ENCODE measurements at regions not wholly inside any gene's neighbourhood (a gene's known extent, or its start where the extent isn't known, plus 50 kb on each side); places are given as distances from the start of the nearest gene placed in this dataset.
"Not testable (repeated sequence)": the region's sequence is repeated elsewhere in the genome, so short reads cannot be mapped to it uniquely, and the experiment has no call there.

DNA sequence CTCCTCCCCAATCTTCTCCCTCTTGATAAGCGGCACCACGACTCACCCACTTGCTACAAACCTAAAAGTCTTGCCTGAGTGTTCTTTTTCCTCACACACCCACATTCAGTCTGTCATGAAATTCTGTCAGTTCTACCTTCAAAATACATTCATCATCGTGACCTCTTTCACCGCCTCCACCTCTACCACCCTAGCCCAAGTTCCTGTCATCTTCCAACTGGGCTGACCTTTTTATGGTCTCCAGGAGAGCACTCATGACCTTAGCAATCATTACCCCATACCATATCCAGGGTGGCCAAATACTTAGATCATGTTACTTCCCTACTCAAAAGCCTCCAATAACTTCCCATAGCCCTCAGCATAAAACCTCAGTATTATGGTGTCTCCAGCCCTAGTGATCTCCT lies 110.4 kb upstream of the TSC22D1 start:
- H3K27ac Mint-ChIP-seq, result no peak overlapping the region
- peaks cover 8% of the 10 kb centered on the region for H3K4me1 Mint-ChIP-seq (ENCODE audit: low read depth)
- no peak overlapping the region for H3K4me3 Mint-ChIP-seq
- peaks cover 4% of the 10 kb centered on the region for H3K27me3 Mint-ChIP-seq
- H3K36me3 Mint-ChIP-seq, result peaks cover 3% of the 10 kb centered on the region
- no peaks in the 10 kb centered on the region for H3K9me3 Mint-ChIP-seq (ENCODE audit: low read depth)

- Mint-ChIP-seq H3K27ac (no peak overlapping the region), H3K4me1 (ENCODE audit: low read depth) (peaks cover 8% of the 10 kb centered on the region), H3K4me3 (no peak overlapping the region), H3K36me3 (peaks cover 3% of the 10 kb centered on the region), H3K9me3 (ENCODE audit: low read depth) (no peaks in the 10 kb centered on the region), H3K27me3 (peaks cover 4% of the 10 kb centered on the region)
Observed at GRCh38 chr13:44685641-44686040, 109.5 kb upstream of the TSC22D1 start.

GRCh38 chr13:44682416-44682815 lies 106.3 kb upstream of the TSC22D1 start:
- H3K9me3 Mint-ChIP-seq (ENCODE audit: low read depth); H3K4me3 Mint-ChIP-seq; H3K4me1 Mint-ChIP-seq (ENCODE audit: low read depth); H3K36me3 Mint-ChIP-seq; H3K27ac Mint-ChIP-seq; H3K27me3 Mint-ChIP-seq: not testable (repeated sequence)

DNA sequence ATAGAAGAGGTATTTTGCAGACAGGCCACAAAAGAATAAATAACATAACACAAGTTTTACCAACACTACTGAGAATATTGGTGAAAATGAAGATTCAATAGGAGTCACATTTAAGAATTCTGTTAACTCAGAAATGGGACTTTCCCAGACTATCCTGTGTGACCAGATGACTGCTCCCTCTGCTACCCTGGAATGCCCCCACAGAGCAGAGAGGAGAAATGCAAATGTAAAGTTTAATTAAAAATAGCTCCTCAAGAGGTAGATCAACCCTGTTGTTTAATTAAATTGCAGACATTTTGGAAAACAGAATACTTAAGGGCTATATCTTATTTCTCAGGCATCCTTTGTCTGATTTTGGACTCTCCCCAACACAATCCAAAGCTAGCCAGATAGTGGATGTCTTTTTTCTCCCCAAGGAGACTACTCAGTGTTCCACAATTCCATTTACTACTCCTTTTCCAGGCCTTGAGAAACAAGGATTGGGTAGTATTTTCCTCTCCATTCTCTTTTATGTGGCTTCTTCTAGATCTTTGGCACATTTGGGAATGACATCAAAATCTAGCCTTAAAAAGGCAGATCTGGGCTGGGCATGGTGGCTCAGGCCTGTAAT lies 104.7 kb upstream of the TSC22D1 start:
- Mint-ChIP-seq H3K4me3 (no peak overlapping the region), H3K4me1 (ENCODE audit: low read depth) (peaks cover 5% of the 10 kb centered on the region), H3K36me3 (no peaks in the 10 kb centered on the region), H3K27me3 (no peaks in the 10 kb centered on the region), H3K9me3 (ENCODE audit: low read depth) (no peaks in the 10 kb centered on the region), H3K27ac (no peak overlapping the region)

DNA sequence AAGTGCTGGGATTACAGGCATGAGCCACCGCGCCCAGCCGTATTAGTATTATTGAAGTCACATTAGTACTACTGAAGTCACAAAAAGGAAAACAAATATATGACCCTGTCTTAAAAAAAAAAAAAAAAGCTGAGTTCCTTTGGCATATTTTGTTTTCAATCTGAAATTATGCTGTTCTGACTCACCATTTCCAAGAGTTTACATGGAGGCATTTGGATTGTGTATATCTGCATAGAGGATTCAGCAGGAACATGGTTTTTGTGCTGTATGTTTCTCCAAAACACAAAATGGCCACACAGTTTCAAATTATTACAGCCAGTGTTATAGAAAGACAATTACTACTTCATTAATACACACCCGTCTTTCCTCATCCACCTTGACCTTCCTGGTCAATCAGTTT lies 103.5 kb upstream of the TSC22D1 start:
- no peaks in the 10 kb centered on the region for H3K4me1 Mint-ChIP-seq (ENCODE audit: low read depth)
- H3K36me3 Mint-ChIP-seq, result no peaks in the 10 kb centered on the region
- H3K9me3 Mint-ChIP-seq (ENCODE audit: low read depth), result no peaks in the 10 kb centered on the region
- H3K27ac Mint-ChIP-seq, result no peak overlapping the region
- H3K4me3 Mint-ChIP-seq, result no peak overlapping the region
- no peaks in the 10 kb centered on the region for H3K27me3 Mint-ChIP-seq

GRCh38 chr13:44678197-44678596 lies 102.1 kb upstream of the TSC22D1 start:
- H3K27me3 Mint-ChIP-seq, result no peaks in the 10 kb centered on the region
- no peaks in the 10 kb centered on the region for H3K36me3 Mint-ChIP-seq
- H3K27ac Mint-ChIP-seq, result no peak overlapping the region
- no peaks in the 10 kb centered on the region for H3K4me1 Mint-ChIP-seq (ENCODE audit: low read depth)
- no peaks in the 10 kb centered on the region for H3K9me3 Mint-ChIP-seq (ENCODE audit: low read depth)
- H3K4me3 Mint-ChIP-seq, result no peak overlapping the region

DNA sequence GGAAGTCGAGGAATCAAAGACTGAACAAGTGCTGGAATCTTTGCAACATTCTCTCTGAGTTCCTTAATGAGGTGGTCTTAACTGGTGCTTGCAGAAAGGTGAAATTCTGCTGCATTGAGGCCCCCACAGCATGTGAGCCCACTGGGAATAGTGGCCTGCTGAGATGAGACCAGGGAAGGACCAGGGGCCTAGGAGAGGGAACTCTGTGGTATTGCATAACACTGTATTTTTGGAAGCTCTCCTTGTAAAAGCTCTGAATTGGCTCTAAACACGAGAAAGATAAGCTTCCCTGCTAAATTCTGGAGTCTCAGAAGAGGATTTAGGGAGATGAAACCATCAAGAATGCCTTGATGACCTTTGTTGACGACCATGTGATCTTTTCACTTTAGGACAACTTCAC lies 100.4 kb upstream of the TSC22D1 start:
- H3K4me3 Mint-ChIP-seq, result no peak overlapping the region
- no peaks in the 10 kb centered on the region for H3K27me3 Mint-ChIP-seq
- no peaks in the 10 kb centered on the region for H3K9me3 Mint-ChIP-seq (ENCODE audit: low read depth)
- H3K36me3 Mint-ChIP-seq, result no peaks in the 10 kb centered on the region
- H3K4me1 Mint-ChIP-seq (ENCODE audit: low read depth), result no peaks in the 10 kb centered on the region
- no peak overlapping the region for H3K27ac Mint-ChIP-seq

- H3K27me3 Mint-ChIP-seq, result no peaks in the 10 kb centered on the region
- no peak overlapping the region for H3K4me3 Mint-ChIP-seq
- H3K4me1 Mint-ChIP-seq (ENCODE audit: low read depth), result no peaks in the 10 kb centered on the region
- no peaks in the 10 kb centered on the region for H3K36me3 Mint-ChIP-seq
- H3K9me3 Mint-ChIP-seq (ENCODE audit: low read depth), result no peaks in the 10 kb centered on the region
- no peak overlapping the region for H3K27ac Mint-ChIP-seq
Observed at GRCh38 chr13:44669534-44669933, 93.4 kb upstream of the TSC22D1 start.

- H3K9me3 Mint-ChIP-seq (ENCODE audit: low read depth), result no peaks in the 10 kb centered on the region
- H3K4me3 Mint-ChIP-seq, result no peak overlapping the region
- H3K36me3 Mint-ChIP-seq, result no peaks in the 10 kb centered on the region
- no peaks in the 10 kb centered on the region for H3K4me1 Mint-ChIP-seq (ENCODE audit: low read depth)
- no peak overlapping the region for H3K27ac Mint-ChIP-seq
- no peaks in the 10 kb centered on the region for H3K27me3 Mint-ChIP-seq
Observed at GRCh38 chr13:44668688-44669087, 92.6 kb upstream of the TSC22D1 start.

- no peak overlapping the region for H3K27ac Mint-ChIP-seq
- no peaks in the 10 kb centered on the region for H3K36me3 Mint-ChIP-seq
Observed at GRCh38 chr13:44667943-44668342, 91.8 kb upstream of the TSC22D1 start.

DNA sequence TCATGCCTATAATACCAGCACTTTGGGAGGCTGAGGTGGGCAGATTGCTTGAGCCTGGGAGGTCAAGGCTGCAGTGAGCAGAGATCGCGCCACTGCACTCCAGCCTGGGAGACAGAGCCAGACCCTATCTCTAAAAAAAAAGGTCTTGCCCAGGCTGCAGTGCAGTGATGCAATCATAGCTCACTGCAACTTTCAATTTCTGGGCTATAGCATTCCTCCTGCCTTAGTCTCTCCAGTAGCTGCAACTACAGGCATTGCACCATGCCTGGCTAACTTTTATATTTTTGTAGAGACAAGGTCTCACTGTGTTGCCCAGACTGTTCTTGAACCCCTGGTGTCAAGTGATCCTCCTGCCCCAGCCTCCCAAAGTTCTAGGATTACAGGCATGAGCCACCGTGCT lies 90.4 kb upstream of the TSC22D1 start:
- not testable (repeated sequence) for H3K27ac Mint-ChIP-seq; H3K27me3 Mint-ChIP-seq; H3K9me3 Mint-ChIP-seq (ENCODE audit: low read depth); H3K36me3 Mint-ChIP-seq; H3K4me3 Mint-ChIP-seq; H3K4me1 Mint-ChIP-seq (ENCODE audit: low read depth)

More at GRCh38 chr13:44667943-44668342, 91.8 kb upstream of the TSC22D1 start:
- Mint-ChIP-seq H3K4me1 (ENCODE audit: low read depth) (no peaks in the 10 kb centered on the region), H3K27me3 (no peaks in the 10 kb centered on the region), H3K9me3 (ENCODE audit: low read depth) (no peaks in the 10 kb centered on the region), H3K4me3 (no peak overlapping the region)

GRCh38 chr13:44664308-44664707 lies 88.2 kb upstream of the TSC22D1 start:
- no peaks in the 10 kb centered on the region for H3K9me3 Mint-ChIP-seq (ENCODE audit: low read depth)
- no peaks in the 10 kb centered on the region for H3K4me1 Mint-ChIP-seq (ENCODE audit: low read depth)
- no peaks in the 10 kb centered on the region for H3K36me3 Mint-ChIP-seq
- no peak overlapping the region for H3K4me3 Mint-ChIP-seq
- H3K27ac Mint-ChIP-seq, result no peak overlapping the region
- H3K27me3 Mint-ChIP-seq, result no peaks in the 10 kb centered on the region

GRCh38 chr13:44662515-44662914 lies 86.4 kb upstream of the TSC22D1 start:
- no peaks in the 10 kb centered on the region for H3K4me1 Mint-ChIP-seq (ENCODE audit: low read depth)
- no peak overlapping the region for H3K4me3 Mint-ChIP-seq
- H3K36me3 Mint-ChIP-seq, result no peaks in the 10 kb centered on the region
- no peaks in the 10 kb centered on the region for H3K9me3 Mint-ChIP-seq (ENCODE audit: low read depth)
- H3K27me3 Mint-ChIP-seq, result no peaks in the 10 kb centered on the region
- H3K27ac Mint-ChIP-seq, result no peak overlapping the region

- Mint-ChIP-seq H3K36me3 (no peaks in the 10 kb centered on the region), H3K4me1 (ENCODE audit: low read depth) (no peaks in the 10 kb centered on the region), H3K27me3 (no peaks in the 10 kb centered on the region), H3K9me3 (ENCODE audit: low read depth) (no peaks in the 10 kb centered on the region), H3K4me3 (no peak overlapping the region), H3K27ac (no peak overlapping the region)
Observed at GRCh38 chr13:44661936-44662335, 85.8 kb upstream of the TSC22D1 start.

DNA sequence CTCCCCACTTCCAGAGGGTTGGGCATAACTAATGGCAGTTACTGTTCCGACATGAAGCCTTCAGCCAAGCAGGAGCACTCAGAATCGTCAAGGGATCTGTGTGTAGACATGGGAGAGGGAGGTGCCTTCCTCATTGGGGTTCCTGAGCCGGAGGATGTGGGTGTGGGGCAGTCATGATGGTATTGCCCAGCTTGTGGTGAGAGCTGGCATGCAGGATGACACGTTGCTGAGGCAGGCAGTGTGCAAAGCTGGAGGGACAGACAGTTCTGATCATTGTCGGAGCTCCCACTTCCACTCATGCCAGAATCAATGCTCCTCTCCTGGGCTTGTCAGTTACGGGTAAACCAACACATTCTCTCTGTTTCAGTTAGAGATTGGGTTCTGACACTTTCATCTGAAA lies 83.9 kb upstream of the TSC22D1 start:
- H3K27me3 Mint-ChIP-seq, result no peaks in the 10 kb centered on the region

GRCh38 chr13:44652962-44653660 lies 77.0 kb upstream of the TSC22D1 start:
- no peaks in the 10 kb centered on the region for H3K9me3 Mint-ChIP-seq (ENCODE audit: low read depth)
- no peak overlapping the region for H3K4me3 Mint-ChIP-seq
- H3K27me3 Mint-ChIP-seq, result no peaks in the 10 kb centered on the region
- H3K4me1 Mint-ChIP-seq (ENCODE audit: low read depth), result peaks cover 10% of the 10 kb centered on the region
- no peak overlapping the region for H3K27ac Mint-ChIP-seq
- no peaks in the 10 kb centered on the region for H3K36me3 Mint-ChIP-seq

More for the DNA sequence above, 83.9 kb upstream of the TSC22D1 start:
- Mint-ChIP-seq H3K4me1 (ENCODE audit: low read depth) (no peaks in the 10 kb centered on the region), H3K27ac (no peak overlapping the region), H3K4me3 (no peak overlapping the region), H3K9me3 (ENCODE audit: low read depth) (no peaks in the 10 kb centered on the region), H3K36me3 (no peaks in the 10 kb centered on the region)
